ENCODE measurements at regions not wholly inside any gene's neighbourhood (a gene's known extent, or its start where the extent isn't known, plus 50 kb on each side); places are given as distances from the start of the nearest gene placed in this dataset.

- TF ChIP-seq GATA3 (IDR thresholded peaks at IDR 0.05; ENCODE audit: low read depth, low read length) (no peak), GATA2 (IDR thresholded peaks at IDR 0.05; ENCODE audit: low read depth, low read length) (no peak)
Measured at GRCh38 chr4:126859314-126859713, 773.4 kb upstream of the INTU start.

GRCh38 chr4:126859872-126860271, 772.9 kb upstream of the INTU start:
- TF ChIP-seq GATA2 (IDR thresholded peaks at IDR 0.05; ENCODE audit: low read depth, low read length) (no peak), GATA3 (IDR thresholded peaks at IDR 0.05; ENCODE audit: low read depth, low read length) (no peak)

- no peak for TF ChIP-seq GATA3 (IDR thresholded peaks at IDR 0.05; ENCODE audit: low read depth, low read length)
- no peak for TF ChIP-seq GATA2 (IDR thresholded peaks at IDR 0.05; ENCODE audit: low read depth, low read length)
Measured at GRCh38 chr4:126860308-126860707, 772.4 kb upstream of the INTU start.

GRCh38 chr4:126869967-126870366, 762.8 kb upstream of the INTU start:
- no peak for TF ChIP-seq GATA3 (IDR thresholded peaks at IDR 0.05; ENCODE audit: low read depth, low read length)
- no peak for TF ChIP-seq GATA2 (IDR thresholded peaks at IDR 0.05; ENCODE audit: low read depth, low read length)

GRCh38 chr4:126871810-126872209, 760.9 kb upstream of the INTU start:
- TF ChIP-seq GATA3 (IDR thresholded peaks at IDR 0.05; ENCODE audit: low read depth, low read length) (no peak), GATA2 (IDR thresholded peaks at IDR 0.05; ENCODE audit: low read depth, low read length) (no peak)

- TF ChIP-seq GATA3 (IDR thresholded peaks at IDR 0.05; ENCODE audit: low read depth, low read length) (no peak), GATA2 (IDR thresholded peaks at IDR 0.05; ENCODE audit: low read depth, low read length) (no peak)
Measured at GRCh38 chr4:126874533-126874932, 758.2 kb upstream of the INTU start.

GRCh38 chr4:126888968-126889367, 743.8 kb upstream of the INTU start:
- TF ChIP-seq GATA3 (IDR thresholded peaks at IDR 0.05; ENCODE audit: low read depth, low read length) (no peak), GATA2 (IDR thresholded peaks at IDR 0.05; ENCODE audit: low read depth, low read length) (no peak)

GRCh38 chr4:126890383-126890782, 742.4 kb upstream of the INTU start:
- no peak for TF ChIP-seq GATA3 (IDR thresholded peaks at IDR 0.05; ENCODE audit: low read depth, low read length)
- no peak for TF ChIP-seq GATA2 (IDR thresholded peaks at IDR 0.05; ENCODE audit: low read depth, low read length)

- no peak for TF ChIP-seq GATA2 (IDR thresholded peaks at IDR 0.05; ENCODE audit: low read depth, low read length)
- no peak for TF ChIP-seq GATA3 (IDR thresholded peaks at IDR 0.05; ENCODE audit: low read depth, low read length)
Measured at GRCh38 chr4:126890994-126891393, 741.8 kb upstream of the INTU start.

GRCh38 chr4:126894963-126895362, 737.8 kb upstream of the INTU start:
- no peak for TF ChIP-seq GATA3 (IDR thresholded peaks at IDR 0.05; ENCODE audit: low read depth, low read length)
- no peak for TF ChIP-seq GATA2 (IDR thresholded peaks at IDR 0.05; ENCODE audit: low read depth, low read length)

GRCh38 chr4:126895988-126896570, 736.7 kb upstream of the INTU start:
- TF ChIP-seq GATA3 (IDR thresholded peaks at IDR 0.05; ENCODE audit: low read depth, low read length) (no peak), GATA2 (IDR thresholded peaks at IDR 0.05; ENCODE audit: low read depth, low read length) (no peak)

GRCh38 chr4:126897038-126897437, 735.7 kb upstream of the INTU start:
- no peak for TF ChIP-seq GATA3 (IDR thresholded peaks at IDR 0.05; ENCODE audit: low read depth, low read length)
- no peak for TF ChIP-seq GATA2 (IDR thresholded peaks at IDR 0.05; ENCODE audit: low read depth, low read length)

- TF ChIP-seq GATA2 (IDR thresholded peaks at IDR 0.05; ENCODE audit: low read depth, low read length): no peak
- TF ChIP-seq GATA3 (IDR thresholded peaks at IDR 0.05; ENCODE audit: low read depth, low read length): no peak
Measured at GRCh38 chr4:126898815-126899214, 733.9 kb upstream of the INTU start.

- TF ChIP-seq GATA2 (IDR thresholded peaks at IDR 0.05; ENCODE audit: low read depth, low read length): no peak
- no peak for TF ChIP-seq GATA3 (IDR thresholded peaks at IDR 0.05; ENCODE audit: low read depth, low read length)
Measured at GRCh38 chr4:126899331-126899801, 733.4 kb upstream of the INTU start.

- TF ChIP-seq GATA3 (IDR thresholded peaks at IDR 0.05; ENCODE audit: low read depth, low read length) (no peak), GATA2 (IDR thresholded peaks at IDR 0.05; ENCODE audit: low read depth, low read length) (no peak)
Measured at GRCh38 chr4:126906466-126906865, 726.3 kb upstream of the INTU start.

- TF ChIP-seq GATA2 (IDR thresholded peaks at IDR 0.05; ENCODE audit: low read depth, low read length) (no peak), GATA3 (IDR thresholded peaks at IDR 0.05; ENCODE audit: low read depth, low read length) (no peak)
Measured at GRCh38 chr4:126907389-126907788, 725.4 kb upstream of the INTU start.

Data from SH-SY5Y (cell line).